ENCODE measurements at regions not wholly inside any gene's neighbourhood (a gene's known extent, or its start where the extent isn't known, plus 50 kb on each side); places are given as distances from the start of the nearest gene placed in this dataset.
"Not testable (repeated sequence)": the region's sequence is repeated elsewhere in the genome, so short reads cannot be mapped to it uniquely, and the experiment has no call there.

- DNase-seq (ENCODE audit: low read depth), result no peak
Observed at GRCh38 chr21:39005502-39005787, 177.8 kb downstream of the PSMG1 start.

GRCh38 chr21:39004634-39005501 is 178.4 kb downstream of the PSMG1 start:
- H3K4me3 ChIP-seq (ENCODE audit: low read depth, low read length), result no peak overlapping the region
- DNase-seq (ENCODE audit: low read depth), result no peak
- TF ChIP-seq CTCF (IDR thresholded peaks at IDR 0.05; ENCODE audit: low read depth, low read length, missing control alignments), result no peak

More at GRCh38 chr21:39005502-39005787, 177.8 kb downstream of the PSMG1 start:
- H3K4me3 ChIP-seq (ENCODE audit: low read depth, low read length), result no peak overlapping the region
- no peak for TF ChIP-seq CTCF (IDR thresholded peaks at IDR 0.05; ENCODE audit: low read depth, low read length, missing control alignments)

- H3K4me3 ChIP-seq (ENCODE audit: low read depth, low read length), result no peak overlapping the region
- no peak for DNase-seq (ENCODE audit: low read depth)
- no peak for TF ChIP-seq CTCF (IDR thresholded peaks at IDR 0.05; ENCODE audit: low read depth, low read length, missing control alignments)
Observed at GRCh38 chr21:39003982-39004633, 179.1 kb downstream of the PSMG1 start.

- no peak for DNase-seq (ENCODE audit: low read depth)
- TF ChIP-seq CTCF (IDR thresholded peaks at IDR 0.05; ENCODE audit: low read depth, low read length, missing control alignments), result no peak
- H3K4me3 ChIP-seq (ENCODE audit: low read depth, low read length), result no peak overlapping the region
Observed at GRCh38 chr21:39001341-39001740, 181.9 kb downstream of the PSMG1 start.

GRCh38 chr21:39000496-39000895 is 182.8 kb downstream of the PSMG1 start:
- TF ChIP-seq CTCF (IDR thresholded peaks at IDR 0.05; ENCODE audit: low read depth, low read length, missing control alignments), result no peak
- DNase-seq (ENCODE audit: low read depth), result no peak

GRCh38 chr21:38999161-38999560 is 184.1 kb downstream of the PSMG1 start:
- DNase-seq (ENCODE audit: low read depth), result no peak
- no peak for TF ChIP-seq CTCF (IDR thresholded peaks at IDR 0.05; ENCODE audit: low read depth, low read length, missing control alignments)
- no peak overlapping the region for H3K4me3 ChIP-seq (ENCODE audit: low read depth, low read length)

More at GRCh38 chr21:39000496-39000895, 182.8 kb downstream of the PSMG1 start:
- no peak overlapping the region for H3K4me3 ChIP-seq (ENCODE audit: low read depth, low read length)

GRCh38 chr21:38998281-38998680 is 185.0 kb downstream of the PSMG1 start:
- not testable (repeated sequence) for H3K4me3 ChIP-seq (ENCODE audit: low read depth, low read length); DNase-seq (ENCODE audit: low read depth)

- DNase-seq (ENCODE audit: low read depth); H3K4me3 ChIP-seq (ENCODE audit: low read depth, low read length): not testable (repeated sequence)
Observed at GRCh38 chr21:38997843-38998175, 185.4 kb downstream of the PSMG1 start.
